SK-N-SH treated with all-trans-retinoic acid at 6 μM for 48 hours (cell line): ENCODE measurements at regions not wholly inside any gene's neighbourhood (a gene's known extent, or its start where the extent isn't known, plus 50 kb on each side); places are given as distances from the start of the nearest gene placed in this dataset.

Experiments
- ARNTL ChIP-seq: fragments of 450-650 bp; formaldehyde crosslinking; IDR thresholded peaks from 2 replicates; pipeline ENCODE4 v1.5.0; 2020; ENCODE audit warnings: low read depth, mild to moderate bottlenecking, moderate library complexity, borderline replicate concordance
- OSR1 ChIP-seq: fragments of 250-450 bp; sonication (Bioruptor Pico); IDR thresholded peaks from 2 replicates; pipeline ENCODE4 v1.8.0; 2022; ENCODE audit warnings: moderate library complexity, mild to moderate bottlenecking, inconsistent platforms
- PATZ1 ChIP-seq: fragments of 250-450 bp; sonication (Bioruptor Pico); IDR thresholded peaks from 2 replicates; pipeline ENCODE4 v1.8.0; 2020; ENCODE audit warnings: mild to moderate bottlenecking, moderate library complexity, borderline replicate concordance
- POU6F1 ChIP-seq: fragments of 250-450 bp; sonication (Bioruptor Pico); IDR thresholded peaks from 2 replicates; pipeline ENCODE4 v1.8.0; 2021; ENCODE audit warnings: low read depth, mild to moderate bottlenecking, moderate library complexity, borderline replicate concordance
- RARB ChIP-seq: fragments of 250-450 bp; sonication (Bioruptor Pico); IDR thresholded peaks from 2 replicates; pipeline ENCODE4 v1.8.0; 2021; ENCODE audit warnings: mild to moderate bottlenecking, moderate library complexity
- TCF4 ChIP-seq: fragments of 250-450 bp; sonication (Bioruptor Pico); IDR thresholded peaks from 2 replicates; pipeline ENCODE4 v1.8.0; 2021; ENCODE audit warnings: mild to moderate bottlenecking, moderate library complexity, borderline replicate concordance
- ZFP30 ChIP-seq: fragments of 450-650 bp; formaldehyde crosslinking; IDR thresholded peaks from 2 replicates; pipeline ENCODE4 v1.5.0; 2022; ENCODE audit warnings: mild to moderate bottlenecking, moderate library complexity
- ZNF565 ChIP-seq: fragments of 450-650 bp; formaldehyde crosslinking; conservative IDR thresholded peaks from 2 replicates; pipeline ENCODE4 v1.5.0; 2020; ENCODE audit warnings: low read depth, mild to moderate bottlenecking, moderate library complexity
- ZNF70 ChIP-seq: fragments of 450-650 bp; formaldehyde crosslinking; IDR thresholded peaks from 2 replicates; pipeline ENCODE4 v1.5.0; 2020; ENCODE audit warnings: mild to moderate bottlenecking, moderate library complexity
- ZNF8 ChIP-seq: fragments of 450-650 bp; formaldehyde crosslinking; IDR thresholded peaks from 2 replicates; pipeline ENCODE4 v1.5.0; 2020; ENCODE audit warnings: mild to moderate bottlenecking, moderate library complexity
- TF ChIP-seq, protein P1 (sequence below): fragments of 250-450 bp; sonication (Bioruptor Pico); IDR thresholded peaks from 2 replicates; pipeline ENCODE4 v1.5.1; 2020; ENCODE audit warnings: low read depth, mild to moderate bottlenecking, moderate library complexity
- TF ChIP-seq, protein P2 (sequence below): fragments of 250-450 bp; sonication (Bioruptor Pico); IDR thresholded peaks from 2 replicates; pipeline ENCODE4 v1.5.1; 2021; ENCODE audit warnings: mild to moderate bottlenecking, moderate library complexity
- TF ChIP-seq, protein P3 (sequence below): fragments of 250-450 bp; sonication (Bioruptor Pico); IDR thresholded peaks from 2 replicates; pipeline ENCODE4 v1.5.0; 2020; ENCODE audit warnings: mild to moderate bottlenecking, moderate library complexity

- TF ChIP-seq RARB (CRISPR knock-in tag) (no peak), PATZ1 (CRISPR knock-in tag) (no peak), ARNTL (CRISPR knock-in tag) (no peak), ZNF565 (CRISPR knock-in tag) (no peak), POU6F1 (no peak), ZFP30 (no peak), OSR1 (CRISPR knock-in tag) (no peak), ZNF70 (CRISPR knock-in tag) (no peak), TCF4 (CRISPR knock-in tag) (no peak), ZNF8 (CRISPR knock-in tag) (no peak)
- TF ChIP-seq, protein P1, sequence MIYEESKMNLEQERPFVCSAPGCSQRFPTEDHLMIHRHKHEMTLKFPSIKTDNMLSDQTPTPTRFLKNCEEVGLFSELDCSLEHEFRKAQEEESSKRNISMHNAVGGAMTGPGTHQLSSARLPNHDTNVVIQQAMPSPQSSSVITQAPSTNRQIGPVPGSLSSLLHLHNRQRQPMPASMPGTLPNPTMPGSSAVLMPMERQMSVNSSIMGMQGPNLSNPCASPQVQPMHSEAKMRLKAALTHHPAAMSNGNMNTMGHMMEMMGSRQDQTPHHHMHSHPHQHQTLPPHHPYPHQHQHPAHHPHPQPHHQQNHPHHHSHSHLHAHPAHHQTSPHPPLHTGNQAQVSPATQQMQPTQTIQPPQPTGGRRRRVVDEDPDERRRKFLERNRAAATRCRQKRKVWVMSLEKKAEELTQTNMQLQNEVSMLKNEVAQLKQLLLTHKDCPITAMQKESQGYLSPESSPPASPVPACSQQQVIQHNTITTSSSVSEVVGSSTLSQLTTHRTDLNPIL (CRISPR knock-in tag): no peak
- TF ChIP-seq, protein P2, sequence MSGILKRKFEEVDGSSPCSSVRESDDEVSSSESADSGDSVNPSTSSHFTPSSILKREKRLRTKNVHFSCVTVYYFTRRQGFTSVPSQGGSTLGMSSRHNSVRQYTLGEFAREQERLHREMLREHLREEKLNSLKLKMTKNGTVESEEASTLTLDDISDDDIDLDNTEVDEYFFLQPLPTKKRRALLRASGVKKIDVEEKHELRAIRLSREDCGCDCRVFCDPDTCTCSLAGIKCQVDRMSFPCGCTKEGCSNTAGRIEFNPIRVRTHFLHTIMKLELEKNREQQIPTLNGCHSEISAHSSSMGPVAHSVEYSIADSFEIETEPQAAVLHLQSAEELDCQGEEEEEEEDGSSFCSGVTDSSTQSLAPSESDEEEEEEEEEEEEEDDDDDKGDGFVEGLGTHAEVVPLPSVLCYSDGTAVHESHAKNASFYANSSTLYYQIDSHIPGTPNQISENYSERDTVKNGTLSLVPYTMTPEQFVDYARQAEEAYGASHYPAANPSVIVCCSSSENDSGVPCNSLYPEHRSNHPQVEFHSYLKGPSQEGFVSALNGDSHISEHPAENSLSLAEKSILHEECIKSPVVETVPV (CRISPR knock-in tag): no peak
- TF ChIP-seq, protein P3, sequence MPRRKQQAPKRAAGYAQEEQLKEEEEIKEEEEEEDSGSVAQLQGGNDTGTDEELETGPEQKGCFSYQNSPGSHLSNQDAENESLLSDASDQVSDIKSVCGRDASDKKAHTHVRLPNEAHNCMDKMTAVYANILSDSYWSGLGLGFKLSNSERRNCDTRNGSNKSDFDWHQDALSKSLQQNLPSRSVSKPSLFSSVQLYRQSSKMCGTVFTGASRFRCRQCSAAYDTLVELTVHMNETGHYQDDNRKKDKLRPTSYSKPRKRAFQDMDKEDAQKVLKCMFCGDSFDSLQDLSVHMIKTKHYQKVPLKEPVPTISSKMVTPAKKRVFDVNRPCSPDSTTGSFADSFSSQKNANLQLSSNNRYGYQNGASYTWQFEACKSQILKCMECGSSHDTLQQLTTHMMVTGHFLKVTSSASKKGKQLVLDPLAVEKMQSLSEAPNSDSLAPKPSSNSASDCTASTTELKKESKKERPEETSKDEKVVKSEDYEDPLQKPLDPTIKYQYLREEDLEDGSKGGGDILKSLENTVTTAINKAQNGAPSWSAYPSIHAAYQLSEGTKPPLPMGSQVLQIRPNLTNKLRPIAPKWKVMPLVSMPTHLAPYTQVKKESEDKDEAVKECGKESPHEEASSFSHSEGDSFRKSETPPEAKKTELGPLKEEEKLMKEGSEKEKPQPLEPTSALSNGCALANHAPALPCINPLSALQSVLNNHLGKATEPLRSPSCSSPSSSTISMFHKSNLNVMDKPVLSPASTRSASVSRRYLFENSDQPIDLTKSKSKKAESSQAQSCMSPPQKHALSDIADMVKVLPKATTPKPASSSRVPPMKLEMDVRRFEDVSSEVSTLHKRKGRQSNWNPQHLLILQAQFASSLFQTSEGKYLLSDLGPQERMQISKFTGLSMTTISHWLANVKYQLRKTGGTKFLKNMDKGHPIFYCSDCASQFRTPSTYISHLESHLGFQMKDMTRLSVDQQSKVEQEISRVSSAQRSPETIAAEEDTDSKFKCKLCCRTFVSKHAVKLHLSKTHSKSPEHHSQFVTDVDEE (CRISPR knock-in tag): no peak
These were observed 464.5 kb upstream of the NRSN1 start for GRCh38 chr6:23661549-23661948.
